Heart left ventricle (tissue), 16 donors: ENCODE measurements at regions not wholly inside any gene's neighbourhood (a gene's known extent, or its start where the extent isn't known, plus 50 kb on each side); places are given as distances from the start of the nearest gene placed in this dataset.

Experiments
- ATAC-seq, 4 donors: fragments of 200-7000 bp; cut with Tn5 transposase; one replicate each; pipeline ENCODE4 v1.9.1; 2020 to 2022; ENCODE audit warnings: moderate library complexity in 4 of 4, mild to moderate bottlenecking in 3 of 4, moderate number of reproducible peaks in 1 of 4
- DNase-seq, 5 donors: peaks; one replicate each; pipeline ENCODE4 v3.0.0-alpha.2; 2020
- H3K27ac ChIP-seq, 12 donors: fragments of 200-600 bp; sonication (generic) in 4 of 12; one replicate each; pipeline versions ENCODE4 v1.5.0 to v1.8.0; 2016 to 2022; ENCODE audit warnings: mild to moderate bottlenecking in 2 of 12
- H3K27me3 ChIP-seq, 9 donors: fragments of 200-600 bp; sonication (generic) in 2 of 9; one replicate each; pipeline versions ENCODE4 v1.5.1 to v1.8.0; 2016 to 2022; ENCODE audit warnings: mild to moderate bottlenecking in 3 of 9
- H3K36me3 ChIP-seq, 9 donors: fragments of 200-600 bp; sonication (generic) in 2 of 9; one replicate each; pipeline versions ENCODE4 v1.5.0 to v1.8.0; 2018 to 2022; ENCODE audit warnings: mild to moderate bottlenecking in 2 of 9
- H3K4me1 ChIP-seq, 12 donors: fragments of 200-600 bp; sonication (generic) in 4 of 12; one replicate each; pipeline versions ENCODE4 v1.5.0 to v1.8.0; 2016 to 2022; ENCODE audit warnings: mild to moderate bottlenecking in 3 of 12
- H3K4me3 ChIP-seq, 12 donors: fragments of 200-600 bp; sonication (generic) in 4 of 12; one replicate each; pipeline versions ENCODE4 v1.5.0 to v1.8.0; 2017 to 2022; ENCODE audit warnings: mild to moderate bottlenecking in 9 of 12, moderate library complexity in 4 of 12
- H3K9me3 ChIP-seq, 12 donors: fragments of 200-600 bp; sonication (generic) in 4 of 12; one replicate each; pipeline versions ENCODE4 v1.5.0 to v1.8.0; 2016 to 2022; ENCODE audit warnings: mild to moderate bottlenecking in 1 of 12
- CTCF ChIP-seq, 12 donors: fragments of 200-600 bp; sonication (generic) in 4 of 12; IDR thresholded peaks; one replicate each; pipeline versions ENCODE4 v1.5.0 to v1.8.0; 2018 to 2022; ENCODE audit warnings: antibody characterized with exemption in 12 of 12, mild to moderate bottlenecking in 5 of 12
- POLR2A ChIP-seq, 2 donors: fragments of 450-650 bp; IDR thresholded peaks; one replicate each; pipeline ENCODE4 v1.6.1; 2017; ENCODE audit warnings: antibody characterized with exemption in 2 of 2, mild to moderate bottlenecking in 2 of 2, moderate library complexity in 2 of 2
- WGBS, 4 donors: extraction: QIAGEN DNeasy Blood & Tissue Kit in 2 of 4; methylation state at CpG; one replicate each; pipeline versions ENCODE4 v1.1.5 to v1.1.7; 2013 to 2018; 5-methylcytosine and 5-hydroxymethylcytosine counted together
- intact Hi-C, 10 donors: fragments of 100-400 bp; cut with DNase I; formaldehyde crosslinking; loops; one replicate each; pipeline versions ENCODE4 v1.11.1 to v1.14.2; 2022
- donor health status: ischemic (EF 13 %, LVEDD 7.1; RV severe dilation, severe dysfunction).
- donor health status: healthy with polysubstance abuse.
- donor health status: DM: no; HTN: yes; CAD: no.
- donor health status: DM: no; HTN: no; CAD: no.
- donor health status: ischemic (EF 25% LVEDD 6.9; RV normal size, moderate dysfunction).
- donor health status: ischemic (EF 25% LVEDD 5.7; RV mildly dilated, moderate dysfunction).
- donor health status: healthy.
- donor health status: DM: yes; HTN: yes; CAD: no.
- donor health status: ischemic (EF 35%, LVEDD 5.7; RV mildly dilated, moderate dysfunction).
- donor health status: nonischemic (EF 11% LVEDD 7.7; RV severe dilation, severe dysfunction).
- donor health status: DM: yes; HTN: yes; CAD: no.
- donor health status: PGD.
- donor health status: ischemic (EF 29% LVEDD 5.4; RV normal size, mild dysfunction).
- donor health status: nonischemic (EF 23%, LVEDD 6.1; RV moderate dilation, normal function).

- H3K9me3 ChIP-seq, result no peaks in the 10 kb centered on the region
- H3K27ac ChIP-seq, result no peak overlapping the region
- no peaks in the 10 kb centered on the region for H3K27me3 ChIP-seq
- TF ChIP-seq CTCF (IDR thresholded peaks at IDR 0.05), result no peak
- TF ChIP-seq POLR2A (IDR thresholded peaks at IDR 0.05), result no peak
- intact Hi-C loops, result no loop called here
- ATAC-seq (no peak), DNase-seq (no peak)
- WGBS, 4 donors, result 78 to 90% (median 84%) methylated on average over 1 of the region's 1 CpG
- no peak overlapping the region for H3K4me3 ChIP-seq
- no peaks in the 10 kb centered on the region for H3K36me3 ChIP-seq
- H3K4me1 ChIP-seq, result no peaks in the 10 kb centered on the region
These were observed 588.4 kb upstream of the COX7C start for GRCh38 chr5:86029308-86029707.

- Histone ChIP-seq H3K4me3 (no peak overlapping the region), H3K27ac (no peak overlapping the region), H3K36me3 (no peaks in the 10 kb centered on the region), H3K4me1 (no peaks in the 10 kb centered on the region), H3K27me3 (no peaks in the 10 kb centered on the region), H3K9me3 (no peaks in the 10 kb centered on the region)
- TF ChIP-seq CTCF (IDR thresholded peaks at IDR 0.05), result no peak
- no peak for TF ChIP-seq POLR2A (IDR thresholded peaks at IDR 0.05)
- intact Hi-C loops, result no loop called here
- DNase-seq (no peak), ATAC-seq (no peak)
- 68 to 81% (median 74%) methylated on average over 4 of the region's 4 CpGs for WGBS, 4 donors
These were observed 587.0 kb upstream of the COX7C start for GRCh38 chr5:86030753-86031152.

- Histone ChIP-seq H3K9me3 (peaks cover 0 to 4% (median 0%) of the 10 kb centered on the region in 12 donors), H3K27ac (no peak overlapping the region), H3K27me3 (no peaks in the 10 kb centered on the region), H3K36me3 (no peaks in the 10 kb centered on the region), H3K4me1 (no peaks in the 10 kb centered on the region), H3K4me3 (no peak overlapping the region)
- no peak for TF ChIP-seq CTCF (IDR thresholded peaks at IDR 0.05)
- TF ChIP-seq POLR2A (IDR thresholded peaks at IDR 0.05), result no peak
- 51 to 65% (median 55%) methylated on average over 3 of the region's 3 CpGs for WGBS, 4 donors
- ATAC-seq, result no peak
- intact Hi-C loops, result no loop called here
- no peak for DNase-seq
These were observed 579.2 kb upstream of the COX7C start for GRCh38 chr5:86038566-86038965.

- ATAC-seq (no peak), DNase-seq (no peak)
- Histone ChIP-seq H3K9me3 (peaks cover 0 to 4% (median 0%) of the 10 kb centered on the region in 12 donors), H3K4me3 (no peak overlapping the region), H3K4me1 (no peaks in the 10 kb centered on the region), H3K36me3 (no peaks in the 10 kb centered on the region), H3K27me3 (no peaks in the 10 kb centered on the region), H3K27ac (no peak overlapping the region)
- intact Hi-C loops, result no loop called here
- 66 to 84% (median 76%) methylated on average over 7 of the region's 7 CpGs for WGBS, 4 donors
- TF ChIP-seq CTCF (IDR thresholded peaks at IDR 0.05) (no peak), POLR2A (IDR thresholded peaks at IDR 0.05) (no peak)
These were observed 578.4 kb upstream of the COX7C start for GRCh38 chr5:86039351-86039750.
